AG09309 (cell line): ENCODE measurements at regions not wholly inside any gene's neighbourhood (a gene's known extent, or its start where the extent isn't known, plus 50 kb on each side); places are given as distances from the start of the nearest gene placed in this dataset.

Experiments used
- DNase-seq: peaks from one replicate; pipeline ENCODE4 v3.0.0-alpha.2; 2010; ENCODE audit warnings: low read depth
- H3K4me3 ChIP-seq: 2 replicates; pipeline ENCODE4 v1.5.1; 2011; ENCODE audit warnings: mild to moderate bottlenecking, low read depth, low read length, moderate library complexity; ENCODE audit not compliant: control insufficient read depth
- CTCF ChIP-seq: IDR thresholded peaks from 2 replicates; pipeline ENCODE4 v1.5.1; 2011; ENCODE audit warnings: mild to moderate bottlenecking, low read depth, low read length, inconsistent platforms; ENCODE audit not compliant: insufficient read depth, control insufficient read depth; ENCODE audit errors: missing control alignments

DNA sequence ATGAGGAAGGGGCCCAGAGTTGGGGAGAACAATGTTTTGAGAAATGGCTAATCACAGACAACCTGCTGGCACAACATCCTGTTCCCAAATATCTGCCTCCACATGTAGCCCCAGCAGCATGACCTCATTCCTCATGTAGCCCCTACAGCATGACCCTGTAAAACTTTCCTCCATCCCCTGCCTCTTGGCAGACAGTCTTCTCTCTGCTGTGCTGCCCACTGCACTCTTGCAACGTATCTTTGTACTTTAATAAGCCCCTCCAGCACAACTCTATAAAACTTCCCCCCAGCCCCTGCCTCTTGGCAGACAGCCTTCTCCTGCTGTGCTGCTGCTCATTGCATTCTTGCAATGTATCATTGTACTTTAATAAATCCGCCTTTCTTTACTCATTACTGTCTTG, 278.8 kb downstream of the HDGFL1 start:
- no peak overlapping the region for H3K4me3 ChIP-seq
- no peak for TF ChIP-seq CTCF
- DNase-seq = no peak

GRCh38 chr6:22849921-22850320, 280.6 kb downstream of the HDGFL1 start:
- DNase-seq = no peak
- no peak overlapping the region for H3K4me3 ChIP-seq
- no peak for TF ChIP-seq CTCF

DNA sequence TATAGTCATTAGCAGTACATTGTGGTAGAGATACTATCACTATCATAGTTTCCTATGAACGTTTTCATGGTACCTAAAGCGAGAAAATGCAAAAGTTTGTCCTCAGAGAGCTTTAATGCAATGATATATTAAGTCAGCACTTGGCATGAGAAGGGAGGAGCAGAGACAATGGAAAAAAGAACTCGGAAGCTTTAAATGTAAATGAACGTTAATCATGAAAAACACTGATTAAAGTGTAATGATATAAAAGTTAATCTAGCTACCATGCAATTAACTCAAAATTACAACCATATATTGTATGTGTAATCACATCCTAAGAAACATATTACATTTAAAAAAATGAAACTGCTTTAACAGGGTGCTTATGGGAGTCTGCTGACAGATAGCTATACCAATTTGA, 282.7 kb downstream of the HDGFL1 start:
- no peak for DNase-seq
- TF ChIP-seq CTCF = no peak
- no peak overlapping the region for H3K4me3 ChIP-seq

GRCh38 chr6:22873513-22874136, 304.3 kb downstream of the HDGFL1 start:
- TF ChIP-seq CTCF = no peak
- DNase-seq = no peak

GRCh38 chr6:22875845-22876244, 306.5 kb downstream of the HDGFL1 start:
- no peak for TF ChIP-seq CTCF
- H3K4me3 ChIP-seq = no peak overlapping the region
- DNase-seq = no peak

More at GRCh38 chr6:22873513-22874136, 304.3 kb downstream of the HDGFL1 start:
- H3K4me3 ChIP-seq = no peak overlapping the region

- H3K4me3 ChIP-seq = no peak overlapping the region
- no peak for TF ChIP-seq CTCF
- no peak for DNase-seq
Measured at GRCh38 chr6:22878324-22878701, 308.9 kb downstream of the HDGFL1 start.

DNA sequence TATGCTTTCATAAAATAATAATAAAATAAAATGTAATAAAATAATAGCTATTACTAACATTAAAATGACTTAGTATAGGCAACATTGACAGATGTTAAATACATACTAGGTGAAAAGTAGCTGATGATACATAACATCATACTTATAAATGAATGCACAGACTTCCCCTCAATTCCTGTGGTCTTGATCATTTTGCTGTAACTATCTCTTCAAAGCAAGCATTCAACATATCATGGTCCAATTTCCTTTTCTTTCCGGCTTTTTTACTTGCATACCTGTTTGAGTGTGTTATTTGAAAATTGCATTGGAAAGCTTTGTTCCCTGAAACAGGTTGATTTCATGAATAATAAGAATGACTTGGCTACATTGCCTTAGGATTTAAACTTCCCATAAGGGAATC, 309.3 kb downstream of the HDGFL1 start:
- no peak overlapping the region for H3K4me3 ChIP-seq
- DNase-seq = no peak
- TF ChIP-seq CTCF = no peak
